H9 (cell line): ENCODE measurements at regions not wholly inside any gene's neighbourhood (a gene's known extent, or its start where the extent isn't known, plus 50 kb on each side); places are given as distances from the start of the nearest gene placed in this dataset.

Source experiments
- DNase-seq: peaks from one replicate; pipeline ENCODE4 v3.0.0-alpha.2; 2017
- H2AFZ ChIP-seq: one replicate; pipeline ENCODE4 v1.6.1; 2013; ENCODE audit warnings: mild to moderate bottlenecking, low read length, control low read depth, moderate library complexity
- H2AK5ac ChIP-seq: 2 replicates; pipeline ENCODE4 v1.6.1; 2013; ENCODE audit warnings: low read length, control low read depth, mixed read lengths; ENCODE audit not compliant: insufficient read length
- H2BK120ac ChIP-seq: one replicate; pipeline ENCODE4 v1.6.1; 2013; ENCODE audit warnings: low read depth, mild to moderate bottlenecking, low read length, control low read depth, inconsistent platforms; ENCODE audit not compliant: poor library complexity, severe bottlenecking
- H2BK12ac ChIP-seq: 2 replicates; pipeline ENCODE4 v1.6.1; 2013; ENCODE audit warnings: low read length, control low read depth, mixed read lengths, low read depth; ENCODE audit not compliant: insufficient read length
- H2BK15ac ChIP-seq: 2 replicates; pipeline ENCODE4 v1.6.1; 2013; ENCODE audit warnings: low read depth, low read length, control low read depth
- H2BK20ac ChIP-seq: one replicate; pipeline ENCODE4 v1.6.1; 2013; ENCODE audit warnings: low read depth, mild to moderate bottlenecking, low read length, control low read depth, inconsistent platforms; ENCODE audit not compliant: poor library complexity, severe bottlenecking
- H2BK5ac ChIP-seq: 2 replicates; pipeline ENCODE4 v1.6.1; 2013; ENCODE audit warnings: low read length, control low read depth, mixed read lengths; ENCODE audit not compliant: insufficient read length
- H3K14ac ChIP-seq: 2 replicates; pipeline ENCODE4 v1.6.1; 2013; ENCODE audit warnings: low read length, control low read depth; ENCODE audit not compliant: insufficient read depth
- H3K18ac ChIP-seq: 2 replicates; pipeline ENCODE4 v1.6.1; 2013; ENCODE audit warnings: low read depth, mild to moderate bottlenecking, mixed read lengths, low read length, control low read depth; ENCODE audit not compliant: insufficient read length
- H3K23ac ChIP-seq: 2 replicates; pipeline ENCODE4 v1.6.1; 2013; ENCODE audit warnings: low read length, control low read depth, mixed read lengths, low read depth; ENCODE audit not compliant: insufficient read length
- H3K23me2 ChIP-seq: 2 replicates; pipeline ENCODE4 v1.6.1; 2013; ENCODE audit warnings: low read depth, mild to moderate bottlenecking, mixed read lengths, low read length, control low read depth; ENCODE audit not compliant: insufficient read length, poor library complexity, severe bottlenecking
- H3K27ac ChIP-seq: 2 replicates; pipeline ENCODE4 v1.5.1; 2013; ENCODE audit warnings: low read length, control low read depth, mixed read lengths, low read depth; ENCODE audit not compliant: insufficient read length
- H3K27me3 ChIP-seq: 2 replicates; pipeline ENCODE4 v1.6.1; 2013; ENCODE audit warnings: low read length, control low read depth, inconsistent platforms; ENCODE audit not compliant: insufficient read depth
- H3K4ac ChIP-seq: 2 replicates; pipeline ENCODE4 v1.6.1; 2013; ENCODE audit warnings: low read depth, mild to moderate bottlenecking, control low read depth, inconsistent platforms, low read length, moderate library complexity
- H3K4me1 ChIP-seq: 2 replicates; pipeline ENCODE4 v1.6.1; 2013; ENCODE audit warnings: low read length, control low read depth, inconsistent platforms; ENCODE audit not compliant: insufficient read depth
- H3K4me2 ChIP-seq: 2 replicates; pipeline ENCODE4 v1.6.1; 2013; ENCODE audit warnings: low read length, control low read depth, mixed read lengths; ENCODE audit not compliant: insufficient read length, insufficient read depth
- H3K56ac ChIP-seq: 2 replicates; pipeline ENCODE4 v1.6.1; 2013; ENCODE audit warnings: low read depth, mild to moderate bottlenecking, mixed read lengths, low read length, control low read depth; ENCODE audit not compliant: insufficient read length
- H3K79me1 ChIP-seq: 2 replicates; pipeline ENCODE4 v1.6.1; 2013; ENCODE audit warnings: low read depth, mild to moderate bottlenecking, moderate library complexity, low read length, control low read depth, inconsistent platforms; ENCODE audit not compliant: insufficient read depth, poor library complexity, severe bottlenecking
- H3K79me2 ChIP-seq: 2 replicates; pipeline ENCODE4 v1.6.1; 2013; ENCODE audit warnings: low read length, control low read depth, inconsistent platforms; ENCODE audit not compliant: insufficient read depth
- H3K9ac ChIP-seq: 2 replicates; pipeline ENCODE4 v1.6.1; 2013; ENCODE audit warnings: low read length, control low read depth, mixed read lengths; ENCODE audit not compliant: insufficient read length; ENCODE audit errors: extremely low read depth
- H3K9me3 ChIP-seq: one replicate; pipeline ENCODE4 v1.6.1; 2013; ENCODE audit warnings: low read depth, low read length, inconsistent platforms; ENCODE audit not compliant: control insufficient read depth
- H3T11ph ChIP-seq: one replicate; pipeline ENCODE4 v1.6.1; 2013; ENCODE audit warnings: mild to moderate bottlenecking, low read length, control low read depth, inconsistent platforms
- H4K20me1 ChIP-seq: one replicate; pipeline ENCODE4 v1.6.1; 2013; ENCODE audit not compliant: control insufficient read depth, insufficient read length, insufficient read depth
- H4K5ac ChIP-seq: 2 replicates; pipeline ENCODE4 v1.6.1; 2013; ENCODE audit warnings: low read depth, mild to moderate bottlenecking, mixed read lengths, low read length, control low read depth; ENCODE audit not compliant: insufficient read length
- H4K8ac ChIP-seq: replicated peaks from 2 replicates; pipeline ENCODE4 v1.6.1; 2013; ENCODE audit warnings: low read length, control low read depth, mixed read lengths, low read depth; ENCODE audit not compliant: insufficient read length
- H4K91ac ChIP-seq: 2 replicates; pipeline ENCODE4 v1.6.1; 2013; ENCODE audit warnings: low read depth, mild to moderate bottlenecking, moderate library complexity, mixed read lengths, low read length, control low read depth; ENCODE audit not compliant: insufficient read length
- H3K27ac Mint-ChIP-seq, 3 experiments: 2 replicates in 2 of 3; 3 replicates in 1 of 3; pipeline ENCODE4 v1.8.0; 2020 to 2021; ENCODE audit warnings: mixed read lengths in 3 of 3, mild to moderate bottlenecking in 1 of 3, moderate library complexity in 1 of 3
- H3K27me3 Mint-ChIP-seq: 2 replicates; pipeline ENCODE4 v1.8.0; 2021; ENCODE audit warnings: low read depth, mild to moderate bottlenecking, moderate library complexity, mixed read lengths
- H3K36me3 Mint-ChIP-seq, 3 experiments: 2 replicates in 2 of 3; 3 replicates in 1 of 3; pipeline ENCODE4 v1.8.0; 2020 to 2021; ENCODE audit warnings: low read depth in 3 of 3, mixed read lengths in 3 of 3; ENCODE audit not compliant: insufficient read depth in 1 of 3
- H3K4me1 Mint-ChIP-seq, 2 experiments: 2 replicates each; pipeline ENCODE4 v1.8.0; 2020; ENCODE audit warnings: mixed read lengths in 2 of 2
- H3K4me3 Mint-ChIP-seq, 2 experiments: 2 replicates in 1 of 2; 3 replicates in 1 of 2; pipeline ENCODE4 v1.8.0; 2020 to 2021; ENCODE audit warnings: mild to moderate bottlenecking in 2 of 2, mixed read lengths in 2 of 2, moderate library complexity in 1 of 2
- H3K9me3 Mint-ChIP-seq, 2 experiments: 2 replicates in 1 of 2; 3 replicates in 1 of 2; pipeline ENCODE4 v1.8.0; 2020; ENCODE audit warnings: mild to moderate bottlenecking in 2 of 2, mixed read lengths in 2 of 2, moderate library complexity in 1 of 2
- CTCF ChIP-seq: fragments of 200-600 bp; sonication (generic); conservative IDR thresholded peaks from 3 replicates; pipeline ENCODE4 v1.8.0; 2021; ENCODE audit warnings: antibody characterized with exemption, mild to moderate bottlenecking
- WGBS: extraction: QIAGEN DNeasy Blood & Tissue Kit; methylation state at CpG from one replicate; pipeline ENCODE4 v1.1.7; 2013; ENCODE audit warnings: missing lambda C conversion rate, low lambda C conversion rate, mixed read lengths; ENCODE audit not compliant: insufficient read length; ENCODE audit errors: extremely low coverage; 5-methylcytosine and 5-hydroxymethylcytosine counted together

GRCh38 chr7:118575393-118575948 lies 351.0 kb downstream of the ANKRD7 start:
- no peaks in the 10 kb centered on the region for H3K27me3 ChIP-seq
- H2BK15ac ChIP-seq: no peak overlapping the region
- H3K23me2 ChIP-seq: no peaks in the 10 kb centered on the region
- TF ChIP-seq CTCF: no peak
- no peak overlapping the region for H3K4ac ChIP-seq
- Mint-ChIP-seq H3K27ac (no peak overlapping the region), H3K4me3 (no peak overlapping the region), H3K27me3 (no peaks in the 10 kb centered on the region), H3K4me1 (no peaks in the 10 kb centered on the region), H3K36me3 (no peaks in the 10 kb centered on the region), H3K9me3 (no peaks in the 10 kb centered on the region)
- H2BK5ac ChIP-seq: no peak overlapping the region
- no peak for DNase-seq
- no peak overlapping the region for H2BK20ac ChIP-seq
- no peak overlapping the region for H2BK120ac ChIP-seq
- H3K79me1 ChIP-seq: no peaks in the 10 kb centered on the region
- H3K79me2 ChIP-seq: no peaks in the 10 kb centered on the region
- H4K5ac ChIP-seq: no peak overlapping the region
- H2AFZ ChIP-seq: no peak overlapping the region
- H3K9ac ChIP-seq: no peak overlapping the region
- no peak overlapping the region for H3K56ac ChIP-seq
- no peak overlapping the region for H3K23ac ChIP-seq
- H2AK5ac ChIP-seq: no peak overlapping the region
- H2BK12ac ChIP-seq: no peak overlapping the region
- no peak overlapping the region for H3K27ac ChIP-seq
- H4K8ac ChIP-seq: no peak overlapping the region
- H3K18ac ChIP-seq: no peak overlapping the region
- no peak overlapping the region for H3K14ac ChIP-seq
- no peak overlapping the region for H3T11ph ChIP-seq
- no peaks in the 10 kb centered on the region for H3K9me3 ChIP-seq
- no peaks in the 10 kb centered on the region for H4K20me1 ChIP-seq
- H3K4me2 ChIP-seq: no peak overlapping the region
- no CpG with 5 or more reads among the region's 1 CpG for WGBS
- no peaks in the 10 kb centered on the region for H3K4me1 ChIP-seq
- H4K91ac ChIP-seq: no peak overlapping the region
